GM12801 (cell line): ENCODE measurements at regions not wholly inside any gene's neighbourhood (a gene's known extent, or its start where the extent isn't known, plus 50 kb on each side); places are given as distances from the start of the nearest gene placed in this dataset.

Source experiments
- CTCF ChIP-seq: IDR thresholded peaks from one replicate; pipeline ENCODE4 v1.5.1; 2011; ENCODE audit warnings: control low read depth; ENCODE audit not compliant: insufficient read length; ENCODE audit errors: extremely low read depth

- no peak for TF ChIP-seq CTCF
Observed at GRCh38 chr10:7054915-7055314, 355.9 kb downstream of the SFMBT2 start.

- TF ChIP-seq CTCF, result no peak
Observed at GRCh38 chr10:7053195-7053594, 357.6 kb downstream of the SFMBT2 start.

- no peak for TF ChIP-seq CTCF
Observed at GRCh38 chr10:7048061-7048460, 362.8 kb downstream of the SFMBT2 start.

GRCh38 chr10:7046615-7047014 is 364.2 kb downstream of the SFMBT2 start:
- no peak for TF ChIP-seq CTCF

- TF ChIP-seq CTCF, result no peak
Observed at GRCh38 chr10:7045891-7046599, 364.8 kb downstream of the SFMBT2 start.

- no peak for TF ChIP-seq CTCF
Observed at GRCh38 chr10:7043055-7043653, 367.7 kb downstream of the SFMBT2 start.

GRCh38 chr10:7042419-7043054 is 368.3 kb downstream of the SFMBT2 start:
- TF ChIP-seq CTCF, result no peak
